HS-27A (cell line): ENCODE measurements at regions not wholly inside any gene's neighbourhood (a gene's known extent, or its start where the extent isn't known, plus 50 kb on each side); places are given as distances from the start of the nearest gene placed in this dataset.
A peak's percentile ranks its signal among the peaks of the same experiment; 100 is the strongest.
"Not testable (repeated sequence)": the region's sequence is repeated elsewhere in the genome, so short reads cannot be mapped to it uniquely, and the experiment has no call there.

ENCODE experiments used
- DNase-seq: peaks from one replicate; pipeline ENCODE4 v3.0.0-alpha.2; 2012; ENCODE audit warnings: low read depth, missing footprints

GRCh38 chr10:65628493-65629139 is 1297.2 kb upstream of the LRRTM3 start:
- DNase-seq, result no peak

GRCh38 chr10:65660006-65660405 is 1265.8 kb upstream of the LRRTM3 start:
- DNase-seq, result no peak

GRCh38 chr10:65670087-65670486 is 1255.7 kb upstream of the LRRTM3 start:
- peak; percentile 27 for DNase-seq

- not testable (repeated sequence) for DNase-seq
These were observed 1255.2 kb upstream of the LRRTM3 start for GRCh38 chr10:65670596-65670995.

GRCh38 chr10:65675236-65675635 is 1250.6 kb upstream of the LRRTM3 start:
- no peak for DNase-seq

- DNase-seq, result no peak
These were observed 1240.9 kb upstream of the LRRTM3 start for GRCh38 chr10:65684896-65685295.

- no peak for DNase-seq
These were observed 1224.6 kb upstream of the LRRTM3 start for GRCh38 chr10:65701168-65701776.

- DNase-seq, result no peak
These were observed 1217.8 kb upstream of the LRRTM3 start for GRCh38 chr10:65708057-65708456.

- no peak for DNase-seq
These were observed 1215.5 kb upstream of the LRRTM3 start for GRCh38 chr10:65710306-65710705.

- DNase-seq, result no peak
These were observed 1206.0 kb upstream of the LRRTM3 start for GRCh38 chr10:65719790-65720189.

- DNase-seq, result no peak
These were observed 1204.9 kb upstream of the LRRTM3 start for GRCh38 chr10:65720901-65721300.

GRCh38 chr10:65723525-65723924 is 1202.3 kb upstream of the LRRTM3 start:
- DNase-seq, result no peak

GRCh38 chr10:65735382-65735781 is 1190.5 kb upstream of the LRRTM3 start:
- no peak for DNase-seq

- DNase-seq, result no peak
These were observed 1182.9 kb upstream of the LRRTM3 start for GRCh38 chr10:65742906-65743305.

GRCh38 chr10:65751218-65751617 is 1174.6 kb upstream of the LRRTM3 start:
- no peak for DNase-seq

GRCh38 chr10:65751896-65752295 is 1173.9 kb upstream of the LRRTM3 start:
- DNase-seq, result no peak

- DNase-seq, result no peak
These were observed 1172.3 kb upstream of the LRRTM3 start for GRCh38 chr10:65753532-65753931.

GRCh38 chr10:65754112-65754511 is 1171.7 kb upstream of the LRRTM3 start:
- DNase-seq, result no peak

GRCh38 chr10:65762311-65762710 is 1163.5 kb upstream of the LRRTM3 start:
- DNase-seq, result no peak

GRCh38 chr10:65765006-65765541 is 1160.8 kb upstream of the LRRTM3 start:
- no peak for DNase-seq

- no peak for DNase-seq
These were observed 1156.0 kb upstream of the LRRTM3 start for GRCh38 chr10:65769828-65770227.

GRCh38 chr10:65778753-65779152 is 1147.1 kb upstream of the LRRTM3 start:
- no peak for DNase-seq

- DNase-seq, result no peak
These were observed 1145.9 kb upstream of the LRRTM3 start for GRCh38 chr10:65779985-65780384.

GRCh38 chr10:65786279-65786678 is 1139.6 kb upstream of the LRRTM3 start:
- no peak for DNase-seq
